ENCODE measurements at regions not wholly inside any gene's neighbourhood (a gene's known extent, or its start where the extent isn't known, plus 50 kb on each side); places are given as distances from the start of the nearest gene placed in this dataset.

- H3K27me3 ChIP-seq = no peaks in the 10 kb centered on the region
- intact Hi-C loops (cut with DNase I) = no loop called here
- H3K36me3 ChIP-seq = no peaks in the 10 kb centered on the region
- no peak for FAIRE-seq
- no peak for DNase-seq
- WGBS, 2 donors = 62 to 64% methylated on average over 12 of the region's 12 CpGs
- no peaks in the 10 kb centered on the region for H3K9me3 ChIP-seq
- TF ChIP-seq, protein P1, sequence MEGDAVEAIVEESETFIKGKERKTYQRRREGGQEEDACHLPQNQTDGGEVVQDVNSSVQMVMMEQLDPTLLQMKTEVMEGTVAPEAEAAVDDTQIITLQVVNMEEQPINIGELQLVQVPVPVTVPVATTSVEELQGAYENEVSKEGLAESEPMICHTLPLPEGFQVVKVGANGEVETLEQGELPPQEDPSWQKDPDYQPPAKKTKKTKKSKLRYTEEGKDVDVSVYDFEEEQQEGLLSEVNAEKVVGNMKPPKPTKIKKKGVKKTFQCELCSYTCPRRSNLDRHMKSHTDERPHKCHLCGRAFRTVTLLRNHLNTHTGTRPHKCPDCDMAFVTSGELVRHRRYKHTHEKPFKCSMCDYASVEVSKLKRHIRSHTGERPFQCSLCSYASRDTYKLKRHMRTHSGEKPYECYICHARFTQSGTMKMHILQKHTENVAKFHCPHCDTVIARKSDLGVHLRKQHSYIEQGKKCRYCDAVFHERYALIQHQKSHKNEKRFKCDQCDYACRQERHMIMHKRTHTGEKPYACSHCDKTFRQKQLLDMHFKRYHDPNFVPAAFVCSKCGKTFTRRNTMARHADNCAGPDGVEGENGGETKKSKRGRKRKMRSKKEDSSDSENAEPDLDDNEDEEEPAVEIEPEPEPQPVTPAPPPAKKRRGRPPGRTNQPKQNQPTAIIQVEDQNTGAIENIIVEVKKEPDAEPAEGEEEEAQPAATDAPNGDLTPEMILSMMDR (IDR thresholded peaks at IDR 0.05) = no peak
- no peak for ATAC-seq
- no peak overlapping the region for H3K27ac ChIP-seq
- no peak overlapping the region for H3K4me3 ChIP-seq
- H3K4me1 ChIP-seq = no peaks in the 10 kb centered on the region
Observed at GRCh38 chr11:119513131-119513805, 90.3 kb upstream of the THY1 start.

- H3K36me3 ChIP-seq = no peaks in the 10 kb centered on the region
- FAIRE-seq (no peak), DNase-seq (no peak), ATAC-seq (no peak)
- no peak overlapping the region for H3K27ac ChIP-seq
- no peak overlapping the region for H3K4me3 ChIP-seq
- WGBS, 2 donors = 49 to 53% methylated on average over 3 of the region's 3 CpGs
- no peaks in the 10 kb centered on the region for H3K27me3 ChIP-seq
- no peaks in the 10 kb centered on the region for H3K4me1 ChIP-seq
- TF ChIP-seq, protein P1 (IDR thresholded peaks at IDR 0.05) = no peak
- H3K9me3 ChIP-seq = no peaks in the 10 kb centered on the region
- intact Hi-C loops (cut with DNase I) = no loop called here
Observed at GRCh38 chr11:119512369-119512768, 89.4 kb upstream of the THY1 start.

DNA sequence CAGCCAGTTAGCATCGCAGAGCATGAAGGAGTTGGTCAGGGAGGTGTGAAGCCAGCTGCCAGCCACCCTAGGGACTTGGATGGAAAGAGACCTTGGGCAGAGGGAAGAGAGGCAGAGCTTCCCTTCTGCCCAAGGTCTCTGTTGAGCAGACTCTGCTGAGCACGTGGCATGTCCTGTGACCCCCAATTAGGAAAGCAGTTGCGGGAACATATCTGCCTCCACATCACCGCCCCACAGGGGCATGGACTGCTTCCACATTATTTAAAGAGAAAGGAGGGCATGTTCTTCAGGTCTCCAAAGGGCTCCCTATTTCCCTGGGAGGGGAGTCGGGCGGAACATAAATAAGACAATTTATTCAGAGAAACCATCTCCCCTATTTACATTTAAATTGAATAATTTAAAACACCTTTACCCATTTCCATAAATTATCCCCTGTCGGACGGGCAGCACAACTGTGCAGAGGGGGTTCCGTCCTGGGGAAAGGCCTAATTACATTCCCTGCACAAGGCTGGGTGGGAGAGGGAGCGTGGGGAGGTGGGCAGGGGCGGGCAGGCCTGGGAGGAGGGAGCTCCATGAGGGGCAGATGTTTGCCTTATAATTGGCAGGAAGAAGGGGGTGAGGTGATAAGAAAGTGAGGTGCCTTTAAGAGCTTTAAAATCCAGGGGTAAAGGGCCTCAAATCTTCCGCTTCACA is 88.8 kb upstream of the THY1 start:
- DNase-seq (no peak), ATAC-seq (no peak), FAIRE-seq (no peak)
- intact Hi-C loops (cut with DNase I) = no loop called here
- Histone ChIP-seq H3K36me3 (no peaks in the 10 kb centered on the region), H3K4me3 (no peak overlapping the region), H3K27me3 (no peaks in the 10 kb centered on the region), H3K27ac (no peak overlapping the region), H3K9me3 (no peaks in the 10 kb centered on the region), H3K4me1 (no peaks in the 10 kb centered on the region)
- TF ChIP-seq, protein P1 (IDR thresholded peaks at IDR 0.05) = no peak
- WGBS, 2 donors = 74% methylated on average over 12 of the region's 12 CpGs

DNA sequence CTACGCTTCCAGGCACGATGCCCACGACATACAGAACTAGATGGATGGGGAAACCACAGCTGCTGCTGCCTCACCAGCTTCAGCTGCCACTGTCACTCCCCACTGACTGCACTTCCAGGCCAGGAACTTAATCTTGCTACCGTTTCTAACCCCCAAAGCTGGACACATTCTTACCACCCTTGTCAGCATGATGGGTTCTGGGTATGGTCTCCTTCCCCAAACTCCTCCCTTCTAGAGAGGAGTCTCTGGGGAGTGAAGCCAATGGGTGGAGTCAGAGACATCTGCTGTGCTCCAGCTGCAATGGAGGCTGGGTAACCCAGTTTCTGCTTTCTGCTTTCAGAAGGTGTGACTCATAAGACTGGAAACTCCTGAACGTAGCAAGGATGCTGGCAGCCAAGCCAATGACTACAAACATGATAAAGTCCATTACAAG is 87.0 kb upstream of the THY1 start:
- intact Hi-C loops (cut with DNase I) = no loop called here
- Histone ChIP-seq H3K27me3 (no peaks in the 10 kb centered on the region), H3K4me1 (no peaks in the 10 kb centered on the region), H3K36me3 (no peaks in the 10 kb centered on the region), H3K4me3 (no peak overlapping the region), H3K9me3 (no peaks in the 10 kb centered on the region), H3K27ac (no peak overlapping the region)
- WGBS, 2 donors = 61 to 72% methylated on average over 5 of the region's 5 CpGs
- ATAC-seq = peak in 3 of 4 donors; percentile 61 to 81 (median 75)
- DNase-seq = peak in 1 of 6 donors; percentile 28
- FAIRE-seq = no peak
- TF ChIP-seq, protein P1 (IDR thresholded peaks at IDR 0.05) = no peak

- Histone ChIP-seq H3K27ac (no peak overlapping the region), H3K36me3 (no peaks in the 10 kb centered on the region), H3K27me3 (no peaks in the 10 kb centered on the region), H3K4me3 (no peak overlapping the region), H3K9me3 (no peaks in the 10 kb centered on the region), H3K4me1 (no peaks in the 10 kb centered on the region)
- intact Hi-C loops (cut with DNase I) = no loop called here
- 65 to 72% methylated on average over 4 of the region's 4 CpGs for WGBS, 2 donors
- ATAC-seq = peak in 1 of 4 donors; percentile 23
- DNase-seq = no peak
- no peak for FAIRE-seq
- TF ChIP-seq, protein P1 (IDR thresholded peaks at IDR 0.05) = no peak
Observed at GRCh38 chr11:119509282-119509841, 86.4 kb upstream of the THY1 start.

Measured in pancreas (tissue), 10 donors.